OCI-LY7 (cell line): ENCODE measurements at regions not wholly inside any gene's neighbourhood (a gene's known extent, or its start where the extent isn't known, plus 50 kb on each side); places are given as distances from the start of the nearest gene placed in this dataset.

Experiments used
- CTCF ChIP-seq: fragments of 200-600 bp; sonication (generic); conservative IDR thresholded peaks from 2 replicates; pipeline ENCODE4 v1.5.1; 2014; ENCODE audit warnings: mild to moderate bottlenecking, antibody characterized with exemption, low read length, moderate library complexity, mixed read lengths
- EZH2phosphoT487 ChIP-seq: fragments of 200-600 bp; sonication (generic); IDR thresholded peaks from 2 replicates; pipeline ENCODE4 v1.6.1; 2018; ENCODE audit warnings: low read depth, borderline replicate concordance, mild to moderate bottlenecking, mixed run types, antibody characterized with exemption, low read length, moderate library complexity, mixed read lengths

GRCh38 chr6:117195728-117196127 lies 69.6 kb upstream of the VGLL2 start:
- TF ChIP-seq CTCF (no peak), EZH2phosphoT487 (no peak)
